Tibial nerve (tissue), 4 donors: ENCODE measurements at regions not wholly inside any gene's neighbourhood (a gene's known extent, or its start where the extent isn't known, plus 50 kb on each side); places are given as distances from the start of the nearest gene placed in this dataset.

Source experiments
- EP300 ChIP-seq, 2 donors: sonication (generic); formaldehyde crosslinking; IDR thresholded peaks; one replicate each; pipeline ENCODE4 v1.6.1; 2017; ENCODE audit warnings: antibody characterized with exemption in 2 of 2, mild to moderate bottlenecking in 1 of 2
- POLR2A ChIP-seq, 2 donors: fragments of 450-650 bp; IDR thresholded peaks; one replicate each; pipeline ENCODE4 v1.6.1; 2017; ENCODE audit warnings: antibody characterized with exemption in 2 of 2, mild to moderate bottlenecking in 2 of 2, moderate library complexity in 2 of 2
- TF ChIP-seq, protein P1 (sequence below), 5 experiments: fragments of 200-600 bp in 3 of 5; fragments of 450-650 bp in 2 of 5; sonication (generic) in 3 of 5; IDR thresholded peaks; one replicate each; pipeline ENCODE4 v1.5.1; 2016 to 2019; ENCODE audit warnings: antibody characterized with exemption in 5 of 5, mild to moderate bottlenecking in 3 of 5, moderate library complexity in 2 of 5

GRCh38 chr20:9912290-9912689, 73.4 kb upstream of the PAK5 start:
- TF ChIP-seq, protein P1, sequence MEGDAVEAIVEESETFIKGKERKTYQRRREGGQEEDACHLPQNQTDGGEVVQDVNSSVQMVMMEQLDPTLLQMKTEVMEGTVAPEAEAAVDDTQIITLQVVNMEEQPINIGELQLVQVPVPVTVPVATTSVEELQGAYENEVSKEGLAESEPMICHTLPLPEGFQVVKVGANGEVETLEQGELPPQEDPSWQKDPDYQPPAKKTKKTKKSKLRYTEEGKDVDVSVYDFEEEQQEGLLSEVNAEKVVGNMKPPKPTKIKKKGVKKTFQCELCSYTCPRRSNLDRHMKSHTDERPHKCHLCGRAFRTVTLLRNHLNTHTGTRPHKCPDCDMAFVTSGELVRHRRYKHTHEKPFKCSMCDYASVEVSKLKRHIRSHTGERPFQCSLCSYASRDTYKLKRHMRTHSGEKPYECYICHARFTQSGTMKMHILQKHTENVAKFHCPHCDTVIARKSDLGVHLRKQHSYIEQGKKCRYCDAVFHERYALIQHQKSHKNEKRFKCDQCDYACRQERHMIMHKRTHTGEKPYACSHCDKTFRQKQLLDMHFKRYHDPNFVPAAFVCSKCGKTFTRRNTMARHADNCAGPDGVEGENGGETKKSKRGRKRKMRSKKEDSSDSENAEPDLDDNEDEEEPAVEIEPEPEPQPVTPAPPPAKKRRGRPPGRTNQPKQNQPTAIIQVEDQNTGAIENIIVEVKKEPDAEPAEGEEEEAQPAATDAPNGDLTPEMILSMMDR (IDR thresholded peaks at IDR 0.05), result no peak
- TF ChIP-seq EP300 (IDR thresholded peaks at IDR 0.05) (no peak), POLR2A (IDR thresholded peaks at IDR 0.05) (no peak)
